ENCODE measurements at regions not wholly inside any gene's neighbourhood (a gene's known extent, or its start where the extent isn't known, plus 50 kb on each side); places are given as distances from the start of the nearest gene placed in this dataset.

- TF ChIP-seq SRF (IDR thresholded peaks at IDR 0.05; ENCODE audit: low read depth in 2 of 2, low read length in 2 of 2): no peak
- no peak for TF ChIP-seq EGR1 (IDR thresholded peaks at IDR 0.05; ENCODE audit: borderline replicate concordance in 1 of 2, low read depth in 2 of 2, low read length in 2 of 2)
These were observed 180.6 kb upstream of the GRIA4 start for GRCh38 chr11:105429096-105429910.

All from GM12878 (cell line).